ENCODE measurements at regions not wholly inside any gene's neighbourhood (a gene's known extent, or its start where the extent isn't known, plus 50 kb on each side); places are given as distances from the start of the nearest gene placed in this dataset.

DNA sequence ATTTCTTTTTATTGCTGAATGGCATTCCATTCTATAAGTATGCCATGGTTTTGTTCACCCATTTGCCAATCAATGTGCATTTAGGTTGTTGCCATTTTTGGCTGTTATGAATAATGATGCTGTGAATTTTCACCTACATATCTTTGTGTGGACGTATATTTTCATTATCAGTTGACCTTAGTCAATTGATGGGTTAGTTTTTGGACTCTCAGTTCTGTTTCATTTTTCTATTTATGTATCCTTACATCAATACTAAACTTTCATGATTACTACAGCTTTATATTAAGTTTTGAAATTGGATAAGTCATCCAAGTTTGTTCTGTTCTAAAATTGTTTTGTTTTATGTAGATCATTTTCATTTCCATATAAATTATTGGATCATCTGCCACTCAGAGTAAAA lies 261.9 kb upstream of the CNR1 start:
- TF ChIP-seq, protein P1, sequence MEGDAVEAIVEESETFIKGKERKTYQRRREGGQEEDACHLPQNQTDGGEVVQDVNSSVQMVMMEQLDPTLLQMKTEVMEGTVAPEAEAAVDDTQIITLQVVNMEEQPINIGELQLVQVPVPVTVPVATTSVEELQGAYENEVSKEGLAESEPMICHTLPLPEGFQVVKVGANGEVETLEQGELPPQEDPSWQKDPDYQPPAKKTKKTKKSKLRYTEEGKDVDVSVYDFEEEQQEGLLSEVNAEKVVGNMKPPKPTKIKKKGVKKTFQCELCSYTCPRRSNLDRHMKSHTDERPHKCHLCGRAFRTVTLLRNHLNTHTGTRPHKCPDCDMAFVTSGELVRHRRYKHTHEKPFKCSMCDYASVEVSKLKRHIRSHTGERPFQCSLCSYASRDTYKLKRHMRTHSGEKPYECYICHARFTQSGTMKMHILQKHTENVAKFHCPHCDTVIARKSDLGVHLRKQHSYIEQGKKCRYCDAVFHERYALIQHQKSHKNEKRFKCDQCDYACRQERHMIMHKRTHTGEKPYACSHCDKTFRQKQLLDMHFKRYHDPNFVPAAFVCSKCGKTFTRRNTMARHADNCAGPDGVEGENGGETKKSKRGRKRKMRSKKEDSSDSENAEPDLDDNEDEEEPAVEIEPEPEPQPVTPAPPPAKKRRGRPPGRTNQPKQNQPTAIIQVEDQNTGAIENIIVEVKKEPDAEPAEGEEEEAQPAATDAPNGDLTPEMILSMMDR (IDR thresholded peaks at IDR 0.05), result no peak
- TF ChIP-seq POLR2A (IDR thresholded peaks at IDR 0.05), result no peak
